Activated CD8-positive, alpha-beta memory T cell treated with anti-CD3 and anti-CD28 coated beads for 1 hour (primary cell): ENCODE measurements at regions not wholly inside any gene's neighbourhood (a gene's known extent, or its start where the extent isn't known, plus 50 kb on each side); places are given as distances from the start of the nearest gene placed in this dataset.

ENCODE experiments used
- DNase-seq, 2 donors: peaks; one replicate each; pipeline ENCODE4 v3.0.0-alpha.2; 2020; ENCODE audit warnings: low read depth in 1 of 2; ENCODE audit errors: extremely low read depth in 1 of 2

- no peak for DNase-seq
Measured at GRCh38 chr6:43970068-43970912, 157.0 kb downstream of the MRPL14 start.

DNA sequence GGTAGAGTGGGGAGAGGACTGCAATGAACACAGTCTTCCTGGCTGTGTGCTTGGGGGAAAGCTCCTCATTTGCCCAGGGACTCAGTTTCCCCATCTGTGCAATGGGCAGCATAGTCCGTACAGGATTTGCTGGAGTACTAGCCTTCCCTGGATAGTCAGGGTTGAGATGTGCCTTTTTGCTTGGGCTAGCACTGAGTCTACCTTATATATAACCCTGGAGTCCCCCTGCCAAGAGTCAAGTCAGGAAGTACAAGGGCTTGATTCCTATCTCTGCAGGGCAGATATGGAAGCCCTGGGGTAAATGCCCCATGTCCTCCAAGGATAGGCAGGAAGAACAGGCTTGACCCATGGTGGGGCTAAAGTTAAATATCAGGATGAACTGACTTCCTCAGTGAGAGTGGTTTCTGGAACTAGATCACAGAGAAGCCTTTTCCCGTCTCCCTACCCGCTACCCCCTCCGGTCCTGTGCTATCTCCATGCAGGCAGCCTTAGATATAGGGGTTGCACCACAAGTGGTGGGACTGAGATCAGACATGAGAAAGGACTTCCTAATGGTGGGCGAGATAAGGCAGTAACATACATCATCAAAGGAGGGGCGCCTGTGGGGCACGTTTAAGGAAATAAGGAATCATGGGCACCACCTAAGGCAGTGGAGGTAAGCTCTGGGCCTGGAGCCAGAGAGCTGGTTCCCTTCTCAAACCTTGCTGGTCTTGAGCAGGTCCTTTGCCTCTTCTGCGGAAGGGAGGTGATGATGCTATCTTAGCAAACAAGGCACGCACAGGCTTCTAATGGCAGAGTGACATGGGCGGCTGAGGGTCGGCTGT, 157.9 kb downstream of the MRPL14 start:
- no peak for DNase-seq

- no peak for DNase-seq
Measured at GRCh38 chr6:43968110-43968965, 158.9 kb downstream of the MRPL14 start.

GRCh38 chr6:43967719-43968091, 159.5 kb downstream of the MRPL14 start:
- no peak for DNase-seq

DNA sequence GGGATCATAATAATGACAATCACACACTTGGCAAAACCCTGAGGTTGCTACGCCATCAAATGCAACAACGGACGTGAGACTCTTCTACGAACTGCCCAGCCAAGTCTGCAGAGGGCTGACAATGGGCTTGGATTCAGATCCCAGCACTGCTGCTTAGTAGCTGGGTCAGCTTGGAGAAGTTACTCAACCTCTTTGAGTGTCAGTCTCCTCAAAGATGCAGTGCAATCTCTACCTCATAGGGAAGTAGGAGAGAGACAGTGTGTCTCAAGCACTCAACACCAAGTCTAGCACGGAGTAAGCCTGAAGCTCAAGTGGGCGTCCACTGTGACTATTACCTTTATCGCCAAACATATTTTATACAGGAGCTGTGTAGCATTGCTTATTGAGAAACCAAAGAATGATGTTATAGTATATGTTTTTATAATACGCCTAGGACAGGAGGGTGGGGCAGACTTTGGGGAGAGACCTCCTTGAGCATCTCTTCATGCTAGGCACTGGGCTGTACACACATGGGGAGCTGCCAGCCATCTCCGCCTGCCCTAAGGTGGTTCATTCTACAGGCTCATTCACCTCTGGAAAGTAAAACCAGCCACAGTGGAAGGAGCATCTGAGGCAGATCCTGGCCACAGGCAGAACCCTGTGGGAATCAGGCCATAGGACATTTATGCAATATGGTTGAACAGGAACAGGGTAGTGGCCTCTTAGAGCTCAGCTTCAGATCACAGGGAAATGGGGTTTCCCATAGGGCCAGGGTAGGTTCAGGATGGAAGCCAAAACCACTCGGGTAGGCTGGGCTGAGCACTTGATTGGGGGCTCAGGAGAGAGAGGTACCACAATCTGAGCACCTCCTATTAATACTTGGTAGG, 160.2 kb downstream of the MRPL14 start:
- DNase-seq: no peak

DNA sequence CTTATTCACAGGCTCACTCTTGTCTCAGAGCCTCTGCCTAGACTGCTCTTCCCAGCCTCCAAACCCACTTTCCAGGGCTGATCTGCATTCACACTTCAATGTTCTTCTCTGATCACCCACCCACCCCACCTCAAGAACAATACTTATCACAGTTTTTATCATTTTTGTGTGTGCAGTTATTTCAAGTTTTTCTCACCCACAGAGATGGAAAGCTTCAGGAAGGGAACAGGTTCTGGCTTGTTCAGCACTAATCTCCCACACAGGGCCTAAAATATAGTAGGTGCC, 160.9 kb downstream of the MRPL14 start:
- DNase-seq: no peak

GRCh38 chr6:43965628-43966373, 161.5 kb downstream of the MRPL14 start:
- no peak for DNase-seq

GRCh38 chr6:43964659-43965570, 162.3 kb downstream of the MRPL14 start:
- DNase-seq: no peak

DNA sequence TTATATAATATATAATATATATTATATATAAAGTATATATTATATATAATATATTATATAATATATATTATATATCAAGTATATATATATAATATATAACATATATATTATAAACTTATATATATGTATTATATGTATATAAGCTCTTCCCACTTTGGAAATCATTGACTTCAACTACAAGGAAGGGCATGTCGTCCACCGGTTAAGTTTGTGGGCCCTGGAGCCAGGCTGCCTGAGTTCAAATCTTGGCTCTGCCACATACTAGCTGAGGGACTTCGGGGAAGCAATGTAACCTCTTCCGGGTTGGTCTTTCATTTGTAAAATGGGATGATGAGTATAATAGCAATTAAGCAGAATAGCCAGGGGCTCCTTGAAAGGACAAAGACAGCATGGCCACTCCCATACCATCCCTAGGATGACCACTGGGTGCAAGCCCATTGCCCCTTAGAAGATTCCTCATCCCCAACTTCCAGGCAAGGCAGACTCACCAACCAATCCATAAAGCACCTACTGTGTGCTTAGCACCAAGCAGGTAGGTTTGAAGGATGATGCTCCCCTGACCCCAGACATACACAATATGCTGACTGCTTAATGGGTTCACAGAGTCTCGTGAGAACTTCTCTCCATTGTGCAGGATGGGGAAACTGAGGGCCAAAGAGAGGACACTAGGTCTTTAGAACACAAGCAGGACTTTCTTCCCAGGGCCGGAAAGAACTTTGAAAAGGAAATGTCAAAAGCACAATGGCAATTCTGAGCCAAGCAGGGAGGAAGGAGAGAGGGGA, 163.2 kb downstream of the MRPL14 start:
- DNase-seq: no peak

DNA sequence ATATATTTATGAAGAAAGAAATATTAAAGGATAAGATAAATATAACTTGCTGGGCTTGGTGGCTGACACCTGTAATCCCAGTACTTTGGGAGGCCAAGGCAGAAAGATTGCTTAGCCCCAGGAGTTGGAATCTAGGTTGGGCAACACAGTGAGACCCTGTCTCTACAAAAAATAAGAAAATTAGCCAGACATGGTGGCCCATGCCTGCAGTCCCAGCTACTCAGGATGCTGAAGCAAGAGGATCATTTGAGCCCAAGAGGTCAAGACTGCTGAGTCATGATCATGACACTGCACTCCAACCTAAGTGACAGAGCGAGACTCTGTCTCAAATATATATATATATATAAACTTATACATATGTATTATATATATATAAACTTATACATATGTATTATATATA, 164.0 kb downstream of the MRPL14 start:
- no peak for DNase-seq

GRCh38 chr6:43962458-43962857, 164.8 kb downstream of the MRPL14 start:
- no peak for DNase-seq

- no peak for DNase-seq
Measured at GRCh38 chr6:43957273-43957672, 170.0 kb downstream of the MRPL14 start.

DNA sequence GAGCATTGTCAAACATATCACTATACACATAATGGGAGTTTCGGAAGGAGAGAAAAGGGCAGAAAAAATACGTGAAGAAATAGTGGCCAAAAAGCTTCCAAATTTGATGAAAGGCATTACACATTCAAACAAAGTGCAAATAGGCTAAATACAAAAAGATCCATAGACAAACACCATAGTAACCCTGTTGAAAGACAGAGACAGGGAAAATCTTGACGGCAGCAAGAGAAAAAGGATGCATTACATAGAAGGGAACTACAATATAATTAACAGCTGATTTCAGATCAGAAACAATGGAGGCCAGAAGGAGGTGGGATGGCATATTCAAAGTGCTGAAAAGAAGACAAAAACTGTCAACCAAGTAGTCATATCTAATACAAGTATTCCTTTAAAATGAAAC, 170.8 kb downstream of the MRPL14 start:
- no peak for DNase-seq

DNA sequence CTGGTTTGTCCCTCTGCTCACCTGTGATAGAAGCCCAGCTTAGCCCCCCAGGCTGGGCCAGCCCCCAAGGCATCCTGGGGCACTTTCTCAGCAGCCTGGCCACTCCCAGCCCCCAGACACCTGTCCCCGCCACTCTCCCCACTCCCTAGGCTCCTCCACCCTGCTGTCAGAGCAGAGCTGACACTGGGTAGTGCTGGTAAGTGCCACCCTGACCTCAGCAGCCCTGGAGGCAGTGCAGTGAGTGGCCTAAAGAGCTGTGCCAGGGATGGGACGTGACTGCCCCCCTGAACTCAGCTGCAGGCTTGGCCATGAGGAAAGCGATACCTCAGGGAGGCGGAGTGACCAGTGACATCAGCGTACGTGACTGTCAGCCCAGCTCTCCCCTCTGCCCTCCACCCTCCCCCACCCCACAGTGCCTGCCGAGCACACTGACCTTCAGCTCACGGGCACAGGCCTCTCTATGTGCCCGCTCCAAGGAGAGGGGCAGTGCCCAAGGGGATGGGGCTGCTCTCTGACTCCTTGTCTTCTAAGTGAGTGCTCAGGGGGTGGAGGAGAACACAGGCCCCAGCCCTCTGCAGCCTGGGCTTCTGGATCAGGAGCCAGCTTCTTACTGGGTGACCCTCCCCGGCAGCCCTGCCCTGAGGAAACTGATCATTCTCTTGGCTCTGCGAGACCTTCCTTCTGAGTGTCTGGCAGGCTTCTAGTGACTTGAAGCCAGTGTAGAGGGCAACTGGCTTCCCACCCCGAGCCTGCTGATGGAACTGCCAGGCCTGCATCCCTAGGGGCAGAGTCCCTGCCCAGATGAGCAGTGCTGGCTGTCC, 172.7 kb downstream of the MRPL14 start:
- DNase-seq: no peak

DNA sequence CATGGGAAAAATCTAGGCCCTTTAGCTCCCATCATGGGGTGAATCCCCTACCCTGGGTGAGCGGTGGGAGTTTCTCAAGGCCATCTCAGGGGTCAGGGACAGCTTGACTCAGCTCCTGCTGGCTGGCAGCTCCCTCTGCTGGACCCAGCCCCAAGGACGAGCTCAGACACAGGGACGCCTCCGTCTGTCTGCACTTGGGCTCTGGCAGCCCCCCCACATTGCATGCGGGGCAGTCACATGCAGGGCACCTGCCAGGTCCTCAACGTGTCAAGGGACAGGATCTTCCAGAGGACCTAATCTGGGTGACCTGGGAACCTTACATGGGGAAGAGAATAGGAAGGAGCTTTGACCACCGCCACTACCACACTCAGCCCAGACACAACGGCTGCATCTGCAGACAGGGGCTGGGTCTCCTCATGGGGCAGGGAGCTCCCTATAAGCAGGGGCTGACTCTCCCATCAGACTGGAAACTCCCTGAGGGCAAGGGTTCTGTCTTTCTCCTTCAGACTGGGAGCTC, 173.4 kb downstream of the MRPL14 start:
- no peak for DNase-seq

DNA sequence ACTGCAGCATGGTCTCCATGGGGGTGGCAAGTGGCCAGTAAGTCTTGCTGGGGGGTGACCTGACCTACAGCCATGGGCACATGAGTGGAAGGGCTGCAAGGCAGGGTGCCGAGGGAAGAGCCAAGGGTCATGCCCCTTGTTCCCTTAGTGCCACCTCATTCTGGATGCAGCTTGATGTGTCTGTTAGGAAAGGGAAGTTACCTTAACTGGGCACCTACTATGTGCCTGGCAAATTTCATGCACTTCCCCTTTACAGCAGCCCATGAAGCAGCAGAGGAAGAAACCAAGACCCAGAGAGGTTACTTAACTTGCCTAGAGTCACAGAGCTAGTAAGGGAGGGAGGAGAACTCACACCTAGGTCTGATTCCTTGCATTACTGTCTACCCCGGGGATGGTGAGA, 174.0 kb downstream of the MRPL14 start:
- no peak for DNase-seq

DNA sequence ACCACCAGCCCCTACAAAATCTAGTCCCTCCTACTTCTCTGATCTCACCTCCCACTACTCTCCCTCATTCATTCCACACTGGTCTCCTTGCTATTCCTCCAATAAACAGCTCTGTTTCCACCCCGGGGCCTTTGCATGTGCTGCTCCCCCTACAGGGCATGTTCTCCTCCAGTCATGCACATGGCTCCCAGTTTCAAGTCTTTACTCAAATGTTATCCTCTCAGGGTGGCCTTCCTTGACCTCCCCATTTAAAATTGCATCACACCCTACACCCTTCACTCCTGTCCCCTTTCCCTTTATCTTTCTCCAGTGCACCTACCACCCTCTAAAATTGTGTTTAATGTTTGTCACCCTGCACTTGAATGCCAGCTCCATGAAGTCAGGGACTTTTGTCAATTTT, 174.5 kb downstream of the MRPL14 start:
- DNase-seq: no peak
